Inflammatory macrophage treated with lipopolysaccharide for 1 hour (primary cell): ENCODE measurements at regions not wholly inside any gene's neighbourhood (a gene's known extent, or its start where the extent isn't known, plus 50 kb on each side); places are given as distances from the start of the nearest gene placed in this dataset.

ENCODE experiments used
- DNase-seq, 2 donors: peaks; one replicate each; pipeline ENCODE4 v3.0.0-alpha.2; 2020 to 2022

DNA sequence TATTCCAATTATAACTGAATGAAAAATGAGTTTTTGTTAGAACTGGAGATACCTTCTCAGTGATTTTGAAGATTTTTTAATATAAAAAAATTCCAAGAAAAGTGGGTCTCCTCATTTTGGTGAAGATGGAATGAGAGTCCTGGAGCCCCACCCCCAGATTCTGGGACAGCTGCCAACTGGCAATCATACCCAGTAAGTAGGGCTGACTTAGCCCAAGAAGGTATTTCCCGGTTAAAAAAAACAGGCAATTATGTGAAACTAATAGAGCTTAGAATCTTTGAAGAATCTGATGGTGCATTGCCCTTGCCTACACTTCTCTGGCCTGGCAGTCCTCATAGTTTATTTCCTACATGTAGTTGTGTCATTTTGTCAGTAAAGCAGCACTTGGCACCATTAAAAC, 52.8 kb upstream of the VWDE start:
- DNase-seq: no peak

DNA sequence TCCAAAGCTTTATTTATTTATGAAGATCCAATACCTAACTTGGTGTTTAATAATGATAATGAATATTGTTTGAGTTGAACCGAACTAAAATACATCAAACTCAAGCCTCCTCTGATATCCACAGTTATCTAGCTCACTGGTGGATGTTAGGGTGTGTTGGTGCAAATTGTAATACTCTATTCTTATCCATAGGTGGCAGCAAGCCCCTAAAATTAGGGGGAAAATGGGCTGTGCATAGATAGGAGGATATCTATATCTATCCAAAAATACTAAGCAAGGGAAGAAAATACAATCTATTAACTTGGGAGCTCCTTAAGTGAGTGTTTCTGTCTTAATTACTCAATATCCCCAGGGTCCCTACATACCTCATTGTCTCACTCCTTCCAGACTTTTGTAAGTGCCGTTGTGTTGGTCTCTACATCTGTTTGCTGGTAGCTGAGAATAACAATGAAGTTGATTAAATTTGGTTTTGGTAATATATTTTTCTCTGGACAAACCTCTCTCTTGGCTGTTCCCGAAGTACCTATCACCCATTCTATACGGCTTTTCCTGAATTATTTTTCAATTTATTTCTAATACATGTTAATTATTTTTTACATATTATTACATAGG, 55.0 kb upstream of the VWDE start:
- DNase-seq: peak; percentile 15 to 52

DNA sequence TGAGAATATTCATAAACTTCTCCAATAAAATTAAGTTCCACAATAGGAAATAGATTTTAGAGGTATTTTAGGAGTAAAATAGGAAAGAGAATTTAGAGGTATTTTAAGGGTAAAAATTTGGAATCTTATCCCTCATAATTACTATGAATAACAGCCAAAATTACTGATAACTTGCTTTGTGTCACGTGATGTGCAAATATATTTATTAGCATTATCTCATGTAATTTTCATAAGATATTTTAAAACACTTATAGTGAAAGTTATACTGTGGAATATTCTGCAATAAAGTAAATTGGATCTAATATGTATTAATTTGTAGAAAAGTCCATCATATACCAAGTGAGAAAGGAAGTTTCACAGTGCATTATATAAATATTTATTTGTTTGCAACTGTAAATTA, 64.2 kb upstream of the VWDE start:
- no peak for DNase-seq

DNA sequence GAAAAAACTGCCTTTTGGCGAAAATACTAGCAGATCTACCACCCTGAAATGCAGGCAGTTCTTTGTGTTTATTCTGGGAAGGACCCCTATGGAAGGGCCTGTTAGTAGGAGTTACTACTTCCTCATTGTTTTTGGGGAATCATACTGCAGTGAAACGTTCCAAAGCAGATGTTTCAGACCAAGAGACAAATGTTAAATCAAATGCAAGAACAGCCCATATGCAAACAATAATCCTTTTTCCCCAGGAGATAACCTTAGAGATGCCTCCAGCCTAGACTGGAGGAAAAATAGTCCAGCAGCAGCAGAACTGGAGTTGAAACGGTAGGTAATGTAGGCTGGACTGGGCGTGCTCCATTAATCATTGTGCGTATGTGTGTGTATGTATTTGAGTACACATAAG, 65.9 kb upstream of the VWDE start:
- DNase-seq: no peak

DNA sequence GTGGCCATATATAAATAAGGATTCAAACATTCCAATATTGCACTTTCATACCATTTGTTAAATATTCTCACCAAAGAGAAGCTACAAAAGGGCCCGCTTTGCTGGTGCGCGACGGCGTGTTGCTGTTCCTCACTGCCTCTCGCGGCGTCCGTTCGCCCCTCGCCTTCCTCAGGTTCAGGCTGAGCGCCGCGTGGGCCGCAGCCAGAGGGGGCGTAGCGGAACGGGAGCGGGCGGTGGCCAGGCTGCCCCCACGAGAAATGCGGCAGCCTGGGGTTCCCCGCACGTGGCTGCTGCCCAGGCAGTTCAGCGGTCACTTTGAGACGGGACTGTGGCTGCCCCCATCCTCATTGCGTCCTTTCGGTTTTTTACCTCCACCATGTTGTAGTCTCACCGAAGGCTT, 67.3 kb upstream of the VWDE start:
- no peak for DNase-seq

DNA sequence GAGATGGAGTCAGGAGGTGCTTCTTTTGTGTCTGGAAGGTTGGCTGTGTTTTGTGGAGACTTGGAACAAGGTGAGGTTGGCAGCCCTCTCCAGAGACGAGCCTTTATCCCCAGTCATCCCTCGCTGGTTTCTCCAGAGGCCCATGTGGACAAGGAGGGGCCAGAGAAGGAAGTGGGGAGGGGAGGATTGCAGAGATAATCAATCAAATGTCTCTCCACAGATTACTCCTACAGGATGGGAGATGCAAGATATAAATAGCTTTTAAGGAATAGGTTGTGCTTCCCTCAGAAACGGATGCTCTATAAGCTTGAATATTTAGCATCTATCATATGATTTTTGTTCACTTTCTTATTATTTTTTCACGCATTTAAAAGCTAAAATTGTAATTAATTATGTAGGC, 70.4 kb upstream of the VWDE start:
- no peak for DNase-seq

DNA sequence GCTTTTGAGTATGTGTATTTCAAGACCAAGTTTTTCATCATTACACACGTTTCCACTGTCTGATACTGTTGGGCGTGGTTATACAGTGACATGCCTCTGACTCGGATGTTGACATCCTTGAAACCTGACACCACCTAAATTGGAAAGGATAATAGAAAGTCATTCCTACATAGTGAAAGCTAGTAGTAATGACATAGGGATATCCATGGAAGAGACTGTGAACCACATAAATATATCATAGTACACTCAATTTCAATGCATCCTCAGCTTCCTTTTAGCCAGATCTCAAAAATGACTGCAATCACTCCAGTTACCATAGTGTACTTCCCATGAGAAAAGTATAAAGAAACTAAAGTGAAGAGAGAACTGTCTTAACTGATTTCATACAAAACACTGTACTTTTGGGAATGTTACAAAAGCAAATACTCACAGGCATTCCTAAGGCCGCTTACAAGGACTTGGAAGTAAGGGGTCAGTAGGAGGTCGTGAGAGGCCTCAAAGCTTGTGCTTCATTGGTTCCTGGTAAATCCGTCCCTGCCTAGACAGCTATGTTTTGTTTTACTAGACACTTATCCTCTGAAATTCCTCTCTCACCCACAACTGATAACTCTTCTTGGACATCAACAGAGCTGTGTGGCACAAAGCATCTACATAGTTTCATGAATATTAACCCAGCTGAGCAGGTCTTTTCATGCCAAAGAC, 71.8 kb upstream of the VWDE start:
- DNase-seq: no peak

DNA sequence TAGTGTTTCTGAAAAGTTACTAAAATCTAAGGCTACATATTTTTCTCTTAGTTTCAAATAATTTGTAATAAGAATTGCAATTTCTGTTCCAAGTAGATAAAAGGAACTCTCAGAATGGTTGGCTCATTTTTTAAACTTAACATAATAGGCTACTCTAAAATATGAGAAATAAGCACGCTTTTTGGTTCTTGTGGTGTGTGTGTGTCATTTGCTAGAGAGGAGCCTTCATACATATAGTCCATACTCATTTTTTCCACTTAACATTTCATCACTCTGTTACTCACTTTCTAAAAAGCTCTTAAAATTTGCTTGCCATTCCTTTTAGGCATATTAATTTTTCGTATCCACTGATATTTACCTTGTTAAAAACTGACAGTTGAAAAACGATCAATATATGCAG, 74.0 kb upstream of the VWDE start:
- DNase-seq: no peak

DNA sequence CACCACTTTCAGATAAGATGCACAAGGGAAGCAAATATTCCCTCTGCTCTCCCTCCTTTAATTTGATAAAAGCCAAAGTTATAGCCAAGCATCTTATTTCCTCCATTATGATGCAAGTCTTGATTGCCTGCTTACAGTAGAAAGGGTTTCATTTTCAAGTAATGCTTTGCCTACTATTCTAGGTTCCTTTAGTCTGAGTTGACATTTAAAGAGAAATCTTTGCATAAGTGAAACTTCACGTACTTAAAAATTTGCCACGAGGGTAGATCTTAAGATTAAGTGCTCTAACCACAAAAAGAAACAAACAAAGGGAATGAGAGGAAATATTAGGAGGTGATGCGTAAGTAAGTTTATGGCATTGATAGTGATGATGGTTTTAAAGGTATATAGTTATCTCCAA, 78.1 kb upstream of the VWDE start:
- DNase-seq: no peak

DNA sequence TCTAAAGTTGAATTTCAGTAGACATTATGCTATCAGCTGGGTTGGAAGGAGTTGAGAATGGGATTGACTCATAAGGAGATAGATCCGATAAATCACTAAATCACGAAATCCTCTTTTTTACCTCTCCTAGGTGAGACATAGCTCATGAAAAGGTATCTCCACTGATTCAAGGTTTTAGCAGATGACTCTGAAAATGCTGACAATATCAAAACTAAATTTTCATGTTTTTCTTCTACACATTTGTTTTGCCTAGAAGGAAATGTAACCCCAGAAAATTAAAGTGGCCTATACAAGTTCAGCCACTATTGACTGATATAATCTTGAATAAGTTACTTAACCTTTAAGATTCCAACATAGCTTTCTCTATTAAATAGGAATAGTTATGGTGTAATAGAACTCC, 82.2 kb upstream of the VWDE start:
- DNase-seq: no peak

DNA sequence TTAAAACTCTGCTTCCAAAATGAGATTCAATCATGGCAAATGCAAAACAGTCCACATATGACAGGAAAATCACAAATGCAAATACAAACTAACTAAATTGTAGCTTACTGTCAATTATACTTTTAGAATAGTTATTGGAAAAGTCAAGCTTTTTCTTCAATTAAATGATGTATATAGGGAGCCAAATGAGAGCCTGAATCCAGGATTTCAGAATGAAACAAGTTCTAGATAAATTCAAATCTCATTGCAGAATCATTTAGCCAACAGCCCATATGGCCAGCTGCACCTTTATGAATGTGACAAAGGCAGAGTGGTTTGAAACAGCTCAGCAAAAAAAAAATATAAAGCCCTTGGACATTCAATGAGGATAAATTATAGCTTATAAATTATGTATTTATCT, 82.2 kb upstream of the SCIN start:
- no peak for DNase-seq

DNA sequence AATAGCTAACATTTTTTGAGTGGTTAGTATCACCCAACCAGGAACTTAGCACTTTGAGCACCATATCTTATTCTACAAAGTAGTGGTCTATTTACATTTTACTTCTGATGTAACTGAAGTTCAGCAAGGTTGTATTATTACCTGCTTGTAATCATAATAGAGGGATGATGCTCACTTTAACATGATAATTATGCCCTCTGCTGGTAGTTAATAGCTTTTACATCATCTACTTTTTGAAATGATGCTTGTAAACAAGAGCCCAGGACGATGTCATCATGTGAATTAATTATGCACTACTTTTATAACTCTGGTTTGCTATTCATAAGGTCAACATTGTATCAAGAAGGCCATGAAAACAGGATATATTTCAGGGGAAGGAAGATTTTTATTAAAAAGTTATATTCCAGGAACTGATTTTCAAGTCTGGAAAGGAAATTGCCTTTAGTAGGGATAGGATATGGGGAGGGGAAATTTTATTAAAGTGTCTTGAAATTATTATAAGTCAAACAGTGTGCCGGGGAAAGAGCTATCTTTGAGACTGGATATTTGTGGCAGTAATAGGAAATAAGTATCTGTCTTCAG, 80.3 kb upstream of the SCIN start:
- peak; percentile 5 to 31 for DNase-seq

DNA sequence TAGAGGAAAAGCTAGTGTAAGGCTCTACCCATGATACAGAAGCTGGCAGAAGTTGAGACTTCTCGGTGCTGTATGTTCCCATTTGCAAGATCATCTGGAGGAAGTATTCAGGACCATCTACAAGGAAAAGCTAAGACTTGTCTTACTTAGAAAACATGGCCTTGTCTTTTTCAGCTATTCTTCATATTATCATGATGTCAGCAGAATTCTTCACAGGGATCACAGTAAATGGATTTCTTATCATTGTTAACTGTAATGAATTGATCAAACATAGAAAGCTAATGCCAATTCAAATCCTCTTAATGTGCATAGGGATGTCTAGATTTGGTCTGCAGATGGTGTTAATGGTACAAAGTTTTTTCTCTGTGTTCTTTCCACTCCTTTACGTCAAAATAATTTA, 79.6 kb upstream of the SCIN start:
- no peak for DNase-seq

DNA sequence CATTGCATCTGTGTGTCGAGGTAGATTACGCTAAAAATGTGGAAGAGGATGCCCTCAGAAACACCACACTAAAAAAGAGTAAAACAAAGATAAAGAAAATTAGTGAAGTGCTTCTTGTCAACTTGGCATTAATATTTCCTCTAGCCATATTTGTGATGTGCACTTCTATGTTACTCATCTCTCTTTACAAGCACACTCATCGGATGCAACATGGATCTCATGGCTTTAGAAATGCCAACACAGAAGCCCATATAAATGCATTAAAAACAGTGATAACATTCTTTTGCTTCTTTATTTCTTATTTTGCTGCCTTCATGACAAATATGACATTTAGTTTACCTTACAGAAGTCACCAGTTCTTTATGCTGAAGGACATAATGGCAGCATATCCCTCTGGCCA, 79.0 kb upstream of the SCIN start:
- DNase-seq: no peak

DNA sequence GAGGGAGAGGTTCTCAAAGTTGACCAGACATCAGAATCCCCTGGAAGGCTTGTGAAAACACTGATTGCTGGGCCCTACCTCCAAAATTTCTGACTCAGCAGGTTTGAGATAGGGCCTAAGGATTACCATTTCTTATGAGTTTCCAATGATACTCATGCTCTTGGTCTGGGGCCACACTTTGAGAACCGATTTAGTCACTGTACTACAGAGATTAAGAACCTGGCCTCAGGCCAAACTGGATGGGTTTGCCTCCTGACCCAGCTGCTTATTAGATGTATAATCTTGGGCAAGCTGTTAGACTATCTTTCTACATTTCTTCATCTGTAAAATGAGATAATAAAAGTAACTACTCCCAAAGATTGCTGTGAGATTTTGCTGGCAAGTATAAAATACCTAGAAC, 77.1 kb upstream of the SCIN start:
- no peak for DNase-seq

DNA sequence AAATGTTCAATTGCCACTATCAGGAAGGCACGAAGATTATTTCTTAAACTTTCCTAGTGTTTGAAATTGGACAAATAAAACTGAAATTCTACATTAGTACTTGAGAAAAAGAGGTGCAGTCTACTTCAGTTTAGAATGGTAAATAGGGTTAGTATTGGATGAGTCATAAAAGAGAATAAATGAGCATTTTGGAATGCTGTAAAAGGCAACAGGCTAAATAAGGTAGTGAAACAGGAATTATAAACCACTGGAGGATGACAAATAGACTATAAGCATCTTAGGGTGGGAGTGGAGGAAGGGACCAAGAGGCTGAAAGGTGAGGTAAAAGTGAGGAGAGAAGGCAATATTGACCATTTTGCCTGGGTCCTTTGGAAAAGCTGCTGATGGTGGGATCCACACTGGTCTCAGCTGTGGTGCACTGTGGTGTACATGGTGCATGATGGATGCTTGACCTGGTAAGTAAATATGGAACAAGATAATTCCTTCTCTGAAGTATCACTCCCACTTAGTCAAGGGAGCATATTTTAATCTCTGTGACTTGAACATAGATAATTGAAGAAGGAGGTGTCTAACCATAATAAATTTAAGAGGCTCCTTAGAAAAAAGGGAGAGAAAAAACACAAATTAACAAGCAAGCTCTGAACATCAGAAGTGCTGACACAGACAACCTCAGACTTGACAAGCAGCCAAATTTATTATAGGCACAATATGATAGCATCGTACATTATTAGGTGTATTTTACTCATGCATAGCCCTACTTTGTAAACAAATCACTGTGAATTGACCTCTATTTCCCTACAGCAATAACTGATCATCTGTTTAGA, 76.4 kb upstream of the SCIN start:
- no peak for DNase-seq

DNA sequence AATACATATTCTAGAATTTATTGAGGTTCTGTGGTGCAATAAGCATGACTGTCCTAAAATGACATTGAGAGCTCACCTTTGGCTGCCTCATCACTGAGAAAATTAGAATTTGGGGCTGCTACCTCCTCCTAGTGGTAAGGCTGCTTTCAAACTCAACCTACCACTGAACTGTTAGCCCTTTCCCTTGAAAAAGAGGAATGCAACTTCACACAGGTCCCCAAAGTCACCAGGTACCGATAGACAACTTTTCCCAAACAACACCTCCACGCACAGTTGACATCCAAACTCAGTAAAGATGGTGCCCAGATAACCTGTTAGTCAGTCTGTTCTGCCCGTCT, 75.9 kb upstream of the SCIN start:
- DNase-seq: no peak

DNA sequence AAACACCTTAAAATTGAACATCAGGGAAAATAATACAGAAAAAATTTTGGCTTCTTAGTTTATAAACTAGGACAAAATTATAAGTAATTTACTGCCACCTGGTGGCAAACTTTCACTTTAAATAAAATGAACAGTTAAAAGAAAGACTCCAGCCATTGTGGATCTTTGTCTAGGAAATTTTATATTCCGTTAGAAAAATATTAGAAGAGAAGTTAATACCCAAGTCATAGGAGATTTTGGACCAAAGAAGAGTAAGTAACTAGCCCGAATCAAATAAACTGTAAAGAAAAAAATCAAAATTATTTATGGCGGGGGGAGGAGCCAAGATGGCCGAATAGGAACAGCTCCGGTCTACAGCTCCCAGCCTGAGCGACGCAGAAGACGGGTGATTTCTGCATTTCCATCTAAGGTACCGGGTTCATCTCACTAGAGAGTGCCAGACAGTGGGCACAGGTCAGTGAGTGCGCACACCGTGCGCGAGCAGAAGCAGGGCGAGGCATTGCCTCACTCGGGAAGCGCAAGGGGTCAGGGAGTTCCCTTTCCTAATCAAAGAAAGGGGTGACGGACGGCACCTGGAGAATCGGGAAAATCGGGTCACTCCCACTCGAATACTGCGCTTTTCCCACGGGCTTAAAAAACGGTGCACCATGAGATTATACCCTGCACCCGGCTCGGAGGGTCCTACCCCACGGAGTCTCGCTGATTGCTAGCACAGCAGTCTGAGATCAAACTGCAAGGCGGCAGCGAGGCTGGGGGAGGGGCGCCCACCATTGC, 73.4 kb upstream of the SCIN start:
- peak; percentile 31 to 74 for DNase-seq

DNA sequence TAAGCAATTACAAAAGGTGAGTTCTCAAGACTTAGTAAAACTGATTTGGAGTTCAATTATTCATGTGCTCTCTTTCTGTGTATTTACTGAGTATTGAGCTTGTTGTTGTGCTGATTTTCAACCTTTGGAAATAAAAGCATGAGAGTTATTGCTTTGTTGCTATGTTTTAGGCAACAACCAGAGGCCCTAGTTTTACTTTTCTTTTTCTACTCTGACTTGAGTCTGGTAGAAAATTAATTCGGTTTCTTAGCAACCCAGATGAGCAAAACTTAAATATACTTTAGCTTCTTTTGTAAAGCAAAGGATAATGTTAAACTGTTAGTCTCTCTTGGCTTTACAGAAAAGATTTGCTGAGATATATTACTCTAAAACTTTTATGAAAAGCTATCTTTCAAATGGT, 66.4 kb upstream of the SCIN start:
- no peak for DNase-seq

DNA sequence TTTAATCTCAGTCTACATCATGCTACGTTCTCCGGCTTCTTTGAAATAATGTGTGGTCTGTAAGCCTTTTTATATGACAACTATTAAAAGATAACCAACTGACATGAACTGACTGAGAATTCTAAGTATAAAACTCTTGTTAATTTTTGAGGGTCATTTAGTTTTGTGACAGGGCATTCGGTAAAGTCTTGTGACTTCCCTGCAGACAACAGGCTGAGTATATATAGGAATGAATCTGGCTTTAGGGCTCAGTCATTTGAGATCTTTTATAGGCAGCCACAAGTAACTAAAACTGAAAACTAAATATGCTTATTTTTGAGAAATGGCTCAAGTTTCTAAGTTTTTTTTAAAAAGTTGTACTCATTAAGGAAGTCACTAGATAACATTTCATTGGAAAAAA, 62.5 kb upstream of the SCIN start:
- DNase-seq: no peak

DNA sequence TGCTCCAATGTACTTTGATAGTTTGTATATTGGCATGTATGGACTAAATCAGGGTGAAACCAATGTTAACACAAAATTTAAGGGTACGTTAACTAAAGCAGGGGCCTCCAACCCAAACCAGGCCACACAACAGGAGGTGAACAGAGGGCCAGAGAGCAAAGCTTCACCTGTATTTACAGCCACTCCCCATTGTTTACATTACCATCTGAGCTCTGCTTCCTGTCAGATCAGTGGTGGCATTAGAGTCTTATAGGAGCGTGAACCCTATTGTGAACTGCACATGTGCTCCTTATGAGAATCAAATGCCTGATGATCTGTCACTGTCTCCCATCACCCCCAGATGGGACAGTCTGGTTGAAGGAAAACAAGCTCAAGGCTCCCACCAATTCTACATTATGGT, 62.0 kb upstream of the SCIN start:
- no peak for DNase-seq

DNA sequence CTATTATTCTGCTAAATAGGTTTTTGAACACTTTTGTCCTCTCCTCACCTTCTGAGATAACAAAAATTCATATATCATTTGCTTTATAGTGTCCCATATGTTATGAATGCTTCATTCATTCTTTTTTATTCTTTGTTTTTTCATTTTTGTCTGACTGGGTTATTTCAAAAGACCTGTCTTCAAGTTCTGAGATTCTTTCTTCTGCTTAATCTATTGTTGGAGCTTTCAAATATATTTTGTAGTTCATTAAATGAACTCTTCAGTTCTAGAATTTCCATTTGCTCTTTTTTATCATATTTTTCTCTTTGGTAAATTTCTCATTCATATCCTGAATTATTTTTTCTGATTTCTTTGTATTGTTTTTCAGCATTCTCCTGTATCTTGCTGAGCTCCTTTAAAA, 53.1 kb upstream of the SCIN start:
- no peak for DNase-seq
